Spleen (tissue), 7 donors: ENCODE measurements at regions not wholly inside any gene's neighbourhood (a gene's known extent, or its start where the extent isn't known, plus 50 kb on each side); places are given as distances from the start of the nearest gene placed in this dataset.
A peak's percentile ranks its signal among the peaks of the same experiment; 100 is the strongest.

ENCODE experiments used
- CTCF ChIP-seq, 11 experiments: fragments of 200-600 bp in 7 of 11; fragments of 450-650 bp in 4 of 11; sonication (generic) in 4 of 11; IDR thresholded peaks in 8 of 11; conservative IDR thresholded peaks in 3 of 11; 1 replicate in 7 of 11; 2 replicates in 4 of 11; pipeline versions ENCODE4 v1.4.0 to v1.8.0; 2016 to 2021; ENCODE audit warnings: antibody characterized with exemption in 11 of 11, inconsistent platforms in 4 of 11, mild to moderate bottlenecking in 1 of 11
- POLR2AphosphoS5 ChIP-seq, 3 donors: sonication (generic); formaldehyde crosslinking; IDR thresholded peaks; one replicate each; pipeline ENCODE4 v1.5.1; 2017; ENCODE audit warnings: antibody characterized with exemption in 3 of 3
- donor health status: DM: no; HTN: no; CAD: no; lungs with moderate emphysema.
- donor health status: DM: no; HTN: no; CAD: no.
- donor health status: DM: no; HTN: no; CAD: no.

GRCh38 chr14:101508948-101509729 is 52.2 kb upstream of the DIO3 start:
- TF ChIP-seq CTCF (IDR thresholded peaks at IDR 0.05 in 8 of 11, conservative IDR thresholded peaks at IDR 0.05 in 3 of 11) (no peak), POLR2AphosphoS5 (IDR thresholded peaks at IDR 0.05) (peak in 1 of 3 donors; percentile 12)
